ENCODE measurements at regions not wholly inside any gene's neighbourhood (a gene's known extent, or its start where the extent isn't known, plus 50 kb on each side); places are given as distances from the start of the nearest gene placed in this dataset.

DNA sequence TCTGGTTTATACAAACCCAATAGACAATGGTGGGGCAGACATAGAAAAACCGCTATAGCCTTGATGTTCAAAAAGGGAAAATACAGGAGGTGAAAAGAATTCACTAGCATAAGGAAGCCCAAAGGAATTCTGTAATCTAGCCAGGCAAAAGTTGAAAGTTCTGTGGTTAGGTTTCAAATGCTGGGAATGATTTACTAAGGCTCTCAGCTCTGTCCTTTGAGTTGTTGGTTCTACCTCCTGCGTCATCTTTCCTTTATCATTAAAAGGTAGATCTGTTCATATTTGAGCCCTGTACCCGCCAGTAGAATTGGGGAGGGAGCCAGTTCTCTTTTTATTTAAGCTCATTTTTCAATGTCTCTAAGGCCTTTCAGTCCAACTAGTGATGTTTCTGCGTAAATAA lies 866.5 kb downstream of the IGSF11 start:
- H3K4me3 ChIP-seq (ENCODE audit: low read depth, low read length), result no peak overlapping the region
- ChIA-PET POLR2A (interaction anchor here (0.6 kb wide), 1 partner anchor 634 kb away, joined by 3 read pairs; no protein-coding TSS in a partner anchor), CTCF (no interaction called here)
- H3K27ac ChIP-seq (ENCODE audit: low read depth, low read length), result no peak overlapping the region
- no peak for DNase-seq (ENCODE audit: low read depth, low spot score)
- no peaks in the 10 kb centered on the region for H3K27me3 ChIP-seq (ENCODE audit: control insufficient read depth, insufficient read depth, low read length)
- peaks cover 8% of the 10 kb centered on the region for H3K9me3 ChIP-seq (ENCODE audit: control insufficient read depth, insufficient read depth, low read length)
- TF ChIP-seq, protein P1, sequence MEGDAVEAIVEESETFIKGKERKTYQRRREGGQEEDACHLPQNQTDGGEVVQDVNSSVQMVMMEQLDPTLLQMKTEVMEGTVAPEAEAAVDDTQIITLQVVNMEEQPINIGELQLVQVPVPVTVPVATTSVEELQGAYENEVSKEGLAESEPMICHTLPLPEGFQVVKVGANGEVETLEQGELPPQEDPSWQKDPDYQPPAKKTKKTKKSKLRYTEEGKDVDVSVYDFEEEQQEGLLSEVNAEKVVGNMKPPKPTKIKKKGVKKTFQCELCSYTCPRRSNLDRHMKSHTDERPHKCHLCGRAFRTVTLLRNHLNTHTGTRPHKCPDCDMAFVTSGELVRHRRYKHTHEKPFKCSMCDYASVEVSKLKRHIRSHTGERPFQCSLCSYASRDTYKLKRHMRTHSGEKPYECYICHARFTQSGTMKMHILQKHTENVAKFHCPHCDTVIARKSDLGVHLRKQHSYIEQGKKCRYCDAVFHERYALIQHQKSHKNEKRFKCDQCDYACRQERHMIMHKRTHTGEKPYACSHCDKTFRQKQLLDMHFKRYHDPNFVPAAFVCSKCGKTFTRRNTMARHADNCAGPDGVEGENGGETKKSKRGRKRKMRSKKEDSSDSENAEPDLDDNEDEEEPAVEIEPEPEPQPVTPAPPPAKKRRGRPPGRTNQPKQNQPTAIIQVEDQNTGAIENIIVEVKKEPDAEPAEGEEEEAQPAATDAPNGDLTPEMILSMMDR (IDR thresholded peaks at IDR 0.05; ENCODE audit: low read depth, low read length), result no peak

DNA sequence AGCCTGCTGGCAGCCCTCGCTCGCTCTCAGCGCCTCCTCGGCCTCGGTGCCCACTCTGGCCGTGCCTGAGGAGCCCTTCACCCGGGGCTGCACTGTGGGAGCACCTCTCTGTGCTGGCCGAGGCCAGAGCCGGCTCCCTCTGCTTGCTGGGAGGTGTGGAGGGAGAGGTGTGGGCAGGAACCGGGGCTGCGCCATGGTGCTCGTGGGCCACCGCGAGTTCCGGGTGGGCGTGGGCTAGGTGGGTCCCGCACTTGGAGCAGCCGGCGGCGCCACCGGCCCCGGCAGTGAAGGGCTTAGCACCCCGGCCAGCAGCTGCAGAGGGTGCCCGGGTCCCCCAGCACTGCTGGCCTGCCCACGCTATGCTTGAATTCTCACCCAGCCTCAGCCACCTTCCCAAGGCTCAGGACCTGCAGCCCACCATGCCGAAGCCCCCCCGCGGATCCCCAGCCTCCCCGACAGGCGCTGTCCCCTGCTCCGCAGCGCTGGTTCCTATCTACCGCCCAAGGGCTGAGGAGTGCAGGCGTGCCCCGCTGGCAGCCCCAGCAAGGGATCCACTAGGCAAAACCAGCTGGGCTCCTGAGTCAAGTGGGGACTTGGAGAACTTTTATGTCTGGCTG lies 863.3 kb downstream of the IGSF11 start:
- CTCF ChIA-PET, result no interaction called here
- Histone ChIP-seq H3K4me3 (ENCODE audit: low read depth, low read length) (no peak overlapping the region), H3K27me3 (ENCODE audit: control insufficient read depth, insufficient read depth, low read length) (no peaks in the 10 kb centered on the region), H3K9me3 (ENCODE audit: control insufficient read depth, insufficient read depth, low read length) (peaks cover 8% of the 10 kb centered on the region), H3K27ac (ENCODE audit: low read depth, low read length) (no peak overlapping the region)
- POLR2A ChIA-PET, result no interaction called here
- no peak for DNase-seq (ENCODE audit: low read depth, low spot score)
- TF ChIP-seq, protein P1 (IDR thresholded peaks at IDR 0.05; ENCODE audit: low read depth, low read length), result no peak

DNA sequence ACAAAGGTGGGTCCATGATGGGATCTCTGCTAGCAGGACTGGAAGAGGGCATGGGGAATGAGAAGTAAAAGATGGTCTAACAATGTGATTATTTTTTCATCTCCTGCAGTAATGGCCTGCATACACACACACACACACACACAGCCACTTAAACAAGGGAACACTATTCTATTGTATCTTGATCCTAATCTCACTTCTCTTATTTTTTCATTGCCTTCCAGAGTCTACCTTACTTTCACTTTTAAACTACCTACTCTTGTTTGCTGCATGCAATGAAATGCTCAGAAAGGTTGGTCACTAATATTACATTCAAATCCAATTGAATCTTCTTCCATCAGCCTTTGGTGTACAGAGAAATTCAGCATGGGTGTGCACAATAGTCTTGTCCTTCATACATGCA lies 853.8 kb downstream of the IGSF11 start:
- TF ChIP-seq, protein P1 (IDR thresholded peaks at IDR 0.05; ENCODE audit: low read depth, low read length), result no peak
- no peaks in the 10 kb centered on the region for H3K9me3 ChIP-seq (ENCODE audit: control insufficient read depth, insufficient read depth, low read length)
- no peak overlapping the region for H3K4me3 ChIP-seq (ENCODE audit: low read depth, low read length)
- ChIA-PET CTCF (no interaction called here), POLR2A (no interaction called here)
- no peak for DNase-seq (ENCODE audit: low read depth, low spot score)
- no peaks in the 10 kb centered on the region for H3K27me3 ChIP-seq (ENCODE audit: control insufficient read depth, insufficient read depth, low read length)
- H3K27ac ChIP-seq (ENCODE audit: low read depth, low read length), result no peak overlapping the region

DNA sequence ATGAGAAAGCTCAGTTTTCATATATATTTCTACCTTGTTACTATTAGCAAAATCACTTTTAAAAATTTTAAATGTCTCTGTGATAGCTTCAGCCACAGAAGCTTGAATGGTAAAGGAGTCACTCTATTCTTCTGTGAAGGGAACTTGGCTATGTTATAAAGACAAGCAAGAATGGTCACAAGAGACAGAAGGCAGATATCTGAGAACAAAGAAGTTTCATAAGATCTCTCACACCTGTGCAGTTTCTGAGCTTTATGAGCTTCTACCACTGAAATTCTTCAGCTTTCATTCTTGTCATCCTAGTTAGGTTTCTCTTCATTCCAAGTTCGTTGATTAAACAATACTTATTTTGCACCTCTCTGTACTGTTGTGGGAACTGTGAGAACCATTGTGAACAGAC lies 853.4 kb downstream of the IGSF11 start:
- Histone ChIP-seq H3K9me3 (ENCODE audit: control insufficient read depth, insufficient read depth, low read length) (no peaks in the 10 kb centered on the region), H3K27me3 (ENCODE audit: control insufficient read depth, insufficient read depth, low read length) (no peaks in the 10 kb centered on the region), H3K4me3 (ENCODE audit: low read depth, low read length) (no peak overlapping the region), H3K27ac (ENCODE audit: low read depth, low read length) (no peak overlapping the region)
- ChIA-PET CTCF (no interaction called here), POLR2A (no interaction called here)
- TF ChIP-seq, protein P1 (IDR thresholded peaks at IDR 0.05; ENCODE audit: low read depth, low read length), result no peak
- DNase-seq (ENCODE audit: low read depth, low spot score), result no peak

DNA sequence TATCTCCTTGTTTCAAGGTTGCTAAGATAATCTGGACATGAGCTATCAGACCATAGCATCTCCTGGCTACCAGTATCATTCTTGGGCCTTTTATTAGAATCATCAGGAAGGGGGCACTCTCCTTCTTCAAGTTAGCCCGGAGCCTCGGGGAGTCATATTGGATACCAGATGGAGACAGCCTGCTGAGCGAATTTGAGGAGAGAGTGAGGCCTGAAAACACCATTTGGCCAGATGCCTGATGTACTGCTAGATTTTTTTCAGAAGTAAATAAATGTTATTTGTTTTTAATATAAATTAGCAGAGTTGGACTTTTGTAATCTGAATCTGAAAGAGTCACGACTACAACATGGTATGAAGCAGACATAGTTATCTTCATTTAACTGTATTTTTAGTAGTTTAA lies 848.6 kb downstream of the IGSF11 start:
- Histone ChIP-seq H3K27me3 (ENCODE audit: control insufficient read depth, insufficient read depth, low read length) (no peaks in the 10 kb centered on the region), H3K9me3 (ENCODE audit: control insufficient read depth, insufficient read depth, low read length) (no peaks in the 10 kb centered on the region), H3K27ac (ENCODE audit: low read depth, low read length) (no peak overlapping the region), H3K4me3 (ENCODE audit: low read depth, low read length) (no peak overlapping the region)
- DNase-seq (ENCODE audit: low read depth, low spot score), result no peak
- TF ChIP-seq, protein P1 (IDR thresholded peaks at IDR 0.05; ENCODE audit: low read depth, low read length), result no peak
- POLR2A ChIA-PET, result no interaction called here
- CTCF ChIA-PET, result no interaction called here
